Keratinocyte (primary cell): ENCODE measurements at regions not wholly inside any gene's neighbourhood (a gene's known extent, or its start where the extent isn't known, plus 50 kb on each side); places are given as distances from the start of the nearest gene placed in this dataset.
A peak's percentile ranks its signal among the peaks of the same experiment; 100 is the strongest.

Source experiments
- DNase-seq: peaks from one replicate; pipeline ENCODE4 v3.0.0-alpha.2; 2011; ENCODE audit warnings: low read depth, missing footprints, low spot score
- FAIRE-seq: peaks from 2 replicates; lab custom pipeline; 2011; peaks lifted over from hg19 to GRCh38; lab: Jason Lieb, UNC
- H2AFZ ChIP-seq: 2 replicates; pipeline ENCODE4 v1.6.0; 2012; ENCODE audit warnings: low read length, control low read depth, inconsistent platforms; ENCODE audit not compliant: control insufficient read depth
- H3K27ac ChIP-seq: 2 replicates; pipeline ENCODE4 v1.5.1; 2011; ENCODE audit warnings: low read length; ENCODE audit not compliant: control insufficient read depth, insufficient read depth
- H3K27me3 ChIP-seq: 3 replicates; pipeline ENCODE4 v1.6.0; 2011; ENCODE audit warnings: low read length; ENCODE audit not compliant: control insufficient read depth, insufficient read depth; ENCODE audit errors: extremely low read depth
- H3K36me3 ChIP-seq, 2 experiments: 2 replicates in 1 of 2; 3 replicates in 1 of 2; pipeline ENCODE4 v1.5.1; 2011; ENCODE audit warnings: low read length in 2 of 2, mild to moderate bottlenecking in 1 of 2; ENCODE audit not compliant: control insufficient read depth in 2 of 2, insufficient read depth in 2 of 2; ENCODE audit errors: extremely low read depth in 1 of 2
- H3K4me1 ChIP-seq: 3 replicates; pipeline ENCODE4 v1.5.1; 2011; ENCODE audit warnings: low read length; ENCODE audit not compliant: control insufficient read depth, insufficient read depth; ENCODE audit errors: extremely low read depth
- H3K4me2 ChIP-seq: 3 replicates; pipeline ENCODE4 v1.6.0; 2011; ENCODE audit warnings: low read depth, low read length; ENCODE audit not compliant: control insufficient read depth, insufficient read depth; ENCODE audit errors: extremely low read depth
- H3K4me3 ChIP-seq, 3 experiments: fragments of 200-600 bp in 1 of 3; sonication (generic) in 1 of 3; 2 replicates in 2 of 3; 3 replicates in 1 of 3; pipeline ENCODE4 v1.5.1; 2011 to 2016; ENCODE audit warnings: low read length in 3 of 3, mild to moderate bottlenecking in 3 of 3, control low read depth in 2 of 3, inconsistent platforms in 1 of 3, low read depth in 1 of 3, mixed read lengths in 1 of 3, mixed run types in 1 of 3, moderate library complexity in 1 of 3; ENCODE audit not compliant: control insufficient read depth in 2 of 3, insufficient read depth in 2 of 3; ENCODE audit errors: extremely low read depth in 1 of 3
- H3K79me2 ChIP-seq: 2 replicates; pipeline ENCODE4 v1.6.0; 2012; ENCODE audit warnings: low read length; ENCODE audit not compliant: control insufficient read depth, insufficient read depth
- H3K9ac ChIP-seq: 3 replicates; pipeline ENCODE4 v1.6.0; 2011; ENCODE audit warnings: low read length; ENCODE audit not compliant: control insufficient read depth, insufficient read depth; ENCODE audit errors: extremely low read depth
- H3K9me1 ChIP-seq: 3 replicates; pipeline ENCODE4 v1.6.0; 2011; ENCODE audit warnings: low read length; ENCODE audit not compliant: control insufficient read depth, insufficient read depth; ENCODE audit errors: extremely low read depth
- H3K9me3 ChIP-seq: 2 replicates; pipeline ENCODE4 v1.5.1; 2012; ENCODE audit warnings: low read depth, low read length; ENCODE audit not compliant: control insufficient read depth
- H4K20me1 ChIP-seq: 3 replicates; pipeline ENCODE4 v1.6.0; 2011; ENCODE audit warnings: low read length; ENCODE audit not compliant: control insufficient read depth, insufficient read depth; ENCODE audit errors: extremely low read depth
- CTCF ChIP-seq, 3 experiments: IDR thresholded peaks in 1 of 3; conservative IDR thresholded peaks in 1 of 3; optimal IDR thresholded peaks in 1 of 3; 2 replicates in 2 of 3; 3 replicates in 1 of 3; pipeline versions ENCODE3 to v1.5.1; 2011; ENCODE audit warnings: low read length in 3 of 3, mild to moderate bottlenecking in 3 of 3, moderate library complexity in 2 of 3, control low read depth in 1 of 3, inconsistent platforms in 1 of 3; ENCODE audit not compliant: insufficient read depth in 2 of 3; ENCODE audit errors: extremely low read depth in 1 of 3
- EZH2 ChIP-seq: IDR thresholded peaks from one replicate; pipeline ENCODE4 v1.6.1; 2012; ENCODE audit warnings: inconsistent platforms, mild to moderate bottlenecking, low read length, moderate library complexity
- dilution Hi-C: fragments of 300-500 bp; cut with MboI; formaldehyde crosslinking; loops from one replicate; pipeline ENCODE4 v1.7.0; 2020; ENCODE audit warnings: low sequenced_read_pairs; ENCODE audit not compliant: extremely low pct_ligation_motif_present

- FAIRE-seq (no peak), DNase-seq (no peak)
- H3K79me2 ChIP-seq: no peaks in the 10 kb centered on the region
- TF ChIP-seq CTCF (optimal IDR thresholded peaks at IDR 0.05 in 1 of 3, IDR thresholded peaks at IDR 0.05 in 1 of 3, conservative IDR thresholded peaks at IDR 0.05 in 1 of 3; ENCODE audit: extremely low read depth in 1 of 3, insufficient read depth in 2 of 3, low read length in 3 of 3) (peak; percentile 67 to 94 (median 90)), EZH2 (no peak)
- H3K9ac ChIP-seq: no peak overlapping the region
- dilution Hi-C loops: no loop called here
- H3K27me3 ChIP-seq: peaks cover 42% of the 10 kb centered on the region
- no peak overlapping the region for H2AFZ ChIP-seq
- no peak overlapping the region for H3K27ac ChIP-seq
- no peaks in the 10 kb centered on the region for H3K9me1 ChIP-seq
- no peaks in the 10 kb centered on the region for H3K9me3 ChIP-seq
- H3K4me3 ChIP-seq: no peak overlapping the region
- H4K20me1 ChIP-seq: no peaks in the 10 kb centered on the region
- no peaks in the 10 kb centered on the region for H3K4me1 ChIP-seq
- H3K4me2 ChIP-seq: no peak overlapping the region
- H3K36me3 ChIP-seq: no peaks in the 10 kb centered on the region
These were observed 103.0 kb downstream of the EDN3 start for GRCh38 chr20:59403261-59403961.

- dilution Hi-C loops: no loop called here
- DNase-seq: no peak
- no peaks in the 10 kb centered on the region for H4K20me1 ChIP-seq
- no peaks in the 10 kb centered on the region for H3K79me2 ChIP-seq
- no peaks in the 10 kb centered on the region for H3K36me3 ChIP-seq
- H3K4me1 ChIP-seq: no peaks in the 10 kb centered on the region
- no peaks in the 10 kb centered on the region for H3K9me3 ChIP-seq
- H2AFZ ChIP-seq: no peak overlapping the region
- FAIRE-seq: no peak
- TF ChIP-seq EZH2 (no peak), CTCF (optimal IDR thresholded peaks at IDR 0.05 in 1 of 3, IDR thresholded peaks at IDR 0.05 in 1 of 3, conservative IDR thresholded peaks at IDR 0.05 in 1 of 3; ENCODE audit: extremely low read depth in 1 of 3, insufficient read depth in 2 of 3, low read length in 3 of 3) (no peak)
- no peak overlapping the region for H3K27ac ChIP-seq
- H3K4me2 ChIP-seq: no peak overlapping the region
- no peaks in the 10 kb centered on the region for H3K9me1 ChIP-seq
- H3K27me3 ChIP-seq: peaks cover 39% of the 10 kb centered on the region
- H3K4me3 ChIP-seq: no peak overlapping the region
- H3K9ac ChIP-seq: no peak overlapping the region
These were observed 103.5 kb downstream of the EDN3 start for GRCh38 chr20:59403962-59404314.
